ENCODE measurements at regions not wholly inside any gene's neighbourhood (a gene's known extent, or its start where the extent isn't known, plus 50 kb on each side); places are given as distances from the start of the nearest gene placed in this dataset.
"Not testable (repeated sequence)": the region's sequence is repeated elsewhere in the genome, so short reads cannot be mapped to it uniquely, and the experiment has no call there.

DNA sequence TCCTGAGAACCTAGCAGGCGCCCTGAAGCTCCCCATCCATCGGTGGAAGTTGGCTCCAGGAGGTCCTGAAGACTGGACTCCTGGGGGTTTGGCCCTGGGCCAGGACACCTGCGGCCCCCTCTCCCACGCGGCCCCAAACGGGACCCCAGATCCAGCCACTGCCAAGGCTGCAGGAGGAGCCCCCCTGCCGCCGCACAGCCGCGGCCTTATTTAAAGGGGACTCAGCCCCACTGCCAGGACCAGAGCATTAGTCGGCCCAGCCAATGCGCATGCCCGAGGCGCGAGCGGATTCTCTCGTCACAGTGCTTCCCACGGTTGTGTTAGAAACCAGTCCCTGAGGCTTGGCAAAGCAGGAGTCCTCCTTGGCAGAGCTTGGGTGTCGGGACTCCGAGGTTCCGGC, 775.2 kb upstream of the ALG10B start:
- Histone ChIP-seq H3K9me3 (ENCODE audit: insufficient read depth, low read depth, low read length) (peaks cover 57% of the 10 kb centered on the region), H2AFZ (ENCODE audit: insufficient read depth, low read length, poor library complexity) (no peak overlapping the region), H3K79me2 (ENCODE audit: control insufficient read depth, insufficient read depth, low read length, poor library complexity) (no peaks in the 10 kb centered on the region), H3K79me1 (ENCODE audit: low read length) (no peaks in the 10 kb centered on the region), H2BK5ac (ENCODE audit: low read depth, low read length, poor library complexity) (no peak overlapping the region), H3K14ac (ENCODE audit: low read length) (no peak overlapping the region), H3K36me3 (ENCODE audit: control insufficient read depth in 1 of 2, insufficient read depth in 2 of 2, low read length in 2 of 2) (no peaks in the 10 kb centered on the region), H3K4me2 (ENCODE audit: low read length) (no peak overlapping the region), H4K8ac (ENCODE audit: low read depth, low read length) (no peak overlapping the region), H3K18ac (ENCODE audit: low read length) (no peak overlapping the region), H3K27ac (ENCODE audit: low read depth, low read length) (no peak overlapping the region), H3K4me3 (ENCODE audit: low read depth, low read length) (no peak overlapping the region), H4K91ac (ENCODE audit: low read depth, low read length) (no peak overlapping the region), H3K4ac (ENCODE audit: low read depth, low read length) (no peak overlapping the region), H3K27me3 (ENCODE audit: insufficient read depth, low read length) (no peaks in the 10 kb centered on the region), H3K9ac (ENCODE audit: low read length) (no peak overlapping the region), H3K4me1 (ENCODE audit: control insufficient read depth in 1 of 2, insufficient read depth in 2 of 2, low read length in 2 of 2) (no peaks in the 10 kb centered on the region), H2BK12ac (ENCODE audit: low read length) (no peak overlapping the region), H2AK5ac (ENCODE audit: low read length) (no peak overlapping the region), H4K12ac (ENCODE audit: low read depth, low read length) (no peak overlapping the region), H2BK120ac (ENCODE audit: insufficient read depth, low read length, poor library complexity) (no peak overlapping the region), H3K23ac (ENCODE audit: low read length) (no peak overlapping the region)
- WGBS (ENCODE audit: extremely low coverage, insufficient coverage, insufficient read length) = no CpG with 5 or more reads among the region's 21 CpGs
- DNase-seq = no peak

- Histone ChIP-seq H4K8ac (ENCODE audit: low read depth, low read length) (no peak overlapping the region), H2AK5ac (ENCODE audit: low read length) (no peak overlapping the region), H3K9me3 (ENCODE audit: insufficient read depth, low read depth, low read length) (peaks cover 74% of the 10 kb centered on the region), H2BK12ac (ENCODE audit: low read length) (no peak overlapping the region), H3K4ac (ENCODE audit: low read depth, low read length) (no peak overlapping the region), H3K4me3 (ENCODE audit: low read depth, low read length) (no peak overlapping the region), H3K18ac (ENCODE audit: low read length) (no peak overlapping the region), H2BK5ac (ENCODE audit: low read depth, low read length, poor library complexity) (no peak overlapping the region), H3K36me3 (ENCODE audit: control insufficient read depth in 1 of 2, insufficient read depth in 2 of 2, low read length in 2 of 2) (no peaks in the 10 kb centered on the region), H3K23ac (ENCODE audit: low read length) (no peak overlapping the region), H3K14ac (ENCODE audit: low read length) (no peak overlapping the region), H3K27me3 (ENCODE audit: insufficient read depth, low read length) (no peaks in the 10 kb centered on the region), H3K9ac (ENCODE audit: low read length) (no peak overlapping the region), H2BK120ac (ENCODE audit: insufficient read depth, low read length, poor library complexity) (no peak overlapping the region), H3K79me1 (ENCODE audit: low read length) (no peaks in the 10 kb centered on the region), H3K27ac (ENCODE audit: low read depth, low read length) (no peak overlapping the region), H4K91ac (ENCODE audit: low read depth, low read length) (no peak overlapping the region), H3K4me1 (ENCODE audit: control insufficient read depth in 1 of 2, insufficient read depth in 2 of 2, low read length in 2 of 2) (no peaks in the 10 kb centered on the region), H3K4me2 (ENCODE audit: low read length) (no peak overlapping the region), H4K12ac (ENCODE audit: low read depth, low read length) (no peak overlapping the region), H2AFZ (ENCODE audit: insufficient read depth, low read length, poor library complexity) (no peak overlapping the region), H3K79me2 (ENCODE audit: control insufficient read depth, insufficient read depth, low read length, poor library complexity) (no peaks in the 10 kb centered on the region)
- no CpG with 5 or more reads among the region's 35 CpGs for WGBS (ENCODE audit: extremely low coverage, insufficient coverage, insufficient read length)
- DNase-seq = no peak
These were observed 773.2 kb upstream of the ALG10B start for GRCh38 chr12:37543131-37543965.

DNA sequence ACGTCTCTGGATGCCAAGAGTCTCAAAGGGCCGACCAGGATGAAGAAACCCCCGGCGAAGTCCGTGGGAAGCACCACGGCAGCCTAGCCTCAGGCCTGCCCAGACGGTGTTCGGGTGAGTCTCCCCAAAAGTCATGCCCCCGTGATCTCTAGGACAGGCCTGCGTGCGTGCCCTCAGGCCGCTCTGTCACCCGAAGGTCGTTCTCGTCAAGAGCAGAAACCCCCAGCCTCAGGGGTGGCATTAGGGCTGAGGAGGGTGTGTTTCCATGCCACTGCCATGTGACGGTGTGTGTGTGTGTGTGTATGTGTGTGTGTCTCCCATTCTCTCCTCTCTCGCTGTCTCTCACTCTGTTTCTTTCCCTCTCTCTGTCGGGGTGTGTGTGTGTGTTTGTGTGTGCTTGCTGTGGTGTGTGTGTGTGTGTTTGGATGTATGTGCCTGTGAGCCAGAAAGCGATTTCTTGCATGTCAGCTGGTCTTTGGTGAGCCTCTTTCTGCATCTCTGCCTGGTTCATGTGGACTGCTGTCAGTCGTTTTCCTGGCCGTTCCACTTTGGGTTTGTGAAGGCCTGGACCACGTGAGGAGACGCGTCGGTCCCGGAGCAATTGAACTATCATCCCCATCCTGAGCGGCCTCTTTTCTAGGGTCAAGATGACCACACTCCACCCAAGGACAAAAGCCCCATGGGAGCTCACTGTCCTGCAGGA, 772.5 kb upstream of the ALG10B start:
- Histone ChIP-seq H3K4ac (ENCODE audit: low read depth, low read length) (no peak overlapping the region), H2BK5ac (ENCODE audit: low read depth, low read length, poor library complexity) (no peak overlapping the region), H2BK120ac (ENCODE audit: insufficient read depth, low read length, poor library complexity) (no peak overlapping the region), H4K91ac (ENCODE audit: low read depth, low read length) (no peak overlapping the region), H3K18ac (ENCODE audit: low read length) (no peak overlapping the region), H3K23ac (ENCODE audit: low read length) (no peak overlapping the region), H3K27me3 (ENCODE audit: insufficient read depth, low read length) (no peaks in the 10 kb centered on the region), H2AFZ (ENCODE audit: insufficient read depth, low read length, poor library complexity) (no peak overlapping the region), H3K79me1 (ENCODE audit: low read length) (no peaks in the 10 kb centered on the region), H2AK5ac (ENCODE audit: low read length) (no peak overlapping the region), H3K4me1 (ENCODE audit: control insufficient read depth in 1 of 2, insufficient read depth in 2 of 2, low read length in 2 of 2) (no peaks in the 10 kb centered on the region), H3K4me3 (ENCODE audit: low read depth, low read length) (no peak overlapping the region), H4K8ac (ENCODE audit: low read depth, low read length) (no peak overlapping the region), H3K9me3 (ENCODE audit: insufficient read depth, low read depth, low read length) (peaks cover 79% of the 10 kb centered on the region), H3K9ac (ENCODE audit: low read length) (no peak overlapping the region), H3K27ac (ENCODE audit: low read depth, low read length) (no peak overlapping the region), H3K14ac (ENCODE audit: low read length) (no peak overlapping the region), H3K4me2 (ENCODE audit: low read length) (no peak overlapping the region), H3K79me2 (ENCODE audit: control insufficient read depth, insufficient read depth, low read length, poor library complexity) (no peaks in the 10 kb centered on the region), H2BK12ac (ENCODE audit: low read length) (no peak overlapping the region), H3K36me3 (ENCODE audit: control insufficient read depth in 1 of 2, insufficient read depth in 2 of 2, low read length in 2 of 2) (no peaks in the 10 kb centered on the region), H4K12ac (ENCODE audit: low read depth, low read length) (no peak overlapping the region)
- no peak for DNase-seq
- WGBS (ENCODE audit: extremely low coverage, insufficient coverage, insufficient read length) = no CpG with 5 or more reads among the region's 27 CpGs

DNA sequence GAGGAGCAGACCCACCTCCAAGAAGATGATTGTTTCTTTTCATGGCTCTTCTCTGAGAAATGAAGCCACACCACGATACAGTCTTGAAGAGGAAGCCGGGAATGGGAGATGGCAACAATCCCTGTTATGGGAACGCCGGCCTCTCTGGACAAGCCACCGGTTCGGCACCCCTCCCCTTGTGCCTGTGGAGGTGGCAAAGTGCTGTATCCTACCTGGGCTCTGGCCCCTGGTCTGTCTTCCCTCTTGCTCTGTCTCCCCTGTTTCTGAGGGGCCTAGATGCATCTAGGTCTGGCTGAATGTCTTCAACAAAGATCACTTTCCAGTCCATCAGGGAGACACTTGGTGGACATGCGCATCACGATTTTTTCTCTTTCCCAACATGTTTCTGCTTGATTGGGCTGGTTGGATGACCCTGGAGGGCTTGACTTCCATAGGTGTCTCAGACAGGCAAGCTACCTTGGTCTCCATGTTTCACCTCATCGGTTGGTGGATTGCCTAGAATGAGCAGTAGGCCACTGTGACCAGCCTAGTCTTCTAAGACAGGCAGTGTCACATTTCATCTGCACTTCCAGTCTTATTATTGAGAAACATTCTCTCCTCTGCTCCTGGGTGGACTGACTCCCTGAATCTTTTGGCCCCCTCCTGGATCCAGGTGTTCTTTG, 771.8 kb upstream of the ALG10B start:
- not testable (repeated sequence) for H3K4me2 ChIP-seq (ENCODE audit: low read length); H3K9ac ChIP-seq (ENCODE audit: low read length); H4K91ac ChIP-seq (ENCODE audit: low read depth, low read length); H3K79me1 ChIP-seq (ENCODE audit: low read length); H2BK12ac ChIP-seq (ENCODE audit: low read length); H3K14ac ChIP-seq (ENCODE audit: low read length); H3K23ac ChIP-seq (ENCODE audit: low read length); H2AK5ac ChIP-seq (ENCODE audit: low read length); H3K36me3 ChIP-seq (ENCODE audit: control insufficient read depth in 1 of 2, insufficient read depth in 2 of 2, low read length in 2 of 2); H3K27me3 ChIP-seq (ENCODE audit: insufficient read depth, low read length); H3K79me2 ChIP-seq (ENCODE audit: control insufficient read depth, insufficient read depth, low read length, poor library complexity); H3K18ac ChIP-seq (ENCODE audit: low read length); H2AFZ ChIP-seq (ENCODE audit: insufficient read depth, low read length, poor library complexity); H4K8ac ChIP-seq (ENCODE audit: low read depth, low read length); H4K12ac ChIP-seq (ENCODE audit: low read depth, low read length); H3K4ac ChIP-seq (ENCODE audit: low read depth, low read length); DNase-seq; H2BK5ac ChIP-seq (ENCODE audit: low read depth, low read length, poor library complexity); H3K4me3 ChIP-seq (ENCODE audit: low read depth, low read length); H3K27ac ChIP-seq (ENCODE audit: low read depth, low read length); H2BK120ac ChIP-seq (ENCODE audit: insufficient read depth, low read length, poor library complexity); H3K4me1 ChIP-seq (ENCODE audit: control insufficient read depth in 1 of 2, insufficient read depth in 2 of 2, low read length in 2 of 2)
- no CpG with 5 or more reads among the region's 9 CpGs for WGBS (ENCODE audit: extremely low coverage, insufficient coverage, insufficient read length)
- peaks cover 82% of the 10 kb centered on the region for H3K9me3 ChIP-seq (ENCODE audit: insufficient read depth, low read depth, low read length)

Measured in trophoblast cell (in vitro differentiated cells and primary cell).